ENCODE measurements at regions not wholly inside any gene's neighbourhood (a gene's known extent, or its start where the extent isn't known, plus 50 kb on each side); places are given as distances from the start of the nearest gene placed in this dataset.

DNA sequence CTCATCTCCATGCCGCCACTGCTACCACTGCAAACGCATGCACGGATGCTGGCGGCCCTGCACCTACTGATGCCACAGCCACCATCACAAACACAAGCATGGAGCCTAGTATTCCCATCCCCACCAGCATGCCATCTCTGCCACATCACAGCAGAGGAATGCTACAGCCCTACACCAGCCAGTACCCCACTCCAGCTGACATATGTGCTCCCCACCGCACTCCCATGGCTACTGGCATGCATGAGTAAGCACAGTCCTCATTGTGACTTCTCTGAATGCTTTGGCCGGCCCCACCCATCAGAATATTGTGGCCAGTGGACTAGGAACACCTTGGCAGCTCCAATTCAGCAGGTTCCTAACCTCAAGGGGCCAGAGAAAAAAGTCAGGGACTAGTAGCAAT is 705.5 kb downstream of the POM121L12 start:
- TF ChIP-seq, protein P1, sequence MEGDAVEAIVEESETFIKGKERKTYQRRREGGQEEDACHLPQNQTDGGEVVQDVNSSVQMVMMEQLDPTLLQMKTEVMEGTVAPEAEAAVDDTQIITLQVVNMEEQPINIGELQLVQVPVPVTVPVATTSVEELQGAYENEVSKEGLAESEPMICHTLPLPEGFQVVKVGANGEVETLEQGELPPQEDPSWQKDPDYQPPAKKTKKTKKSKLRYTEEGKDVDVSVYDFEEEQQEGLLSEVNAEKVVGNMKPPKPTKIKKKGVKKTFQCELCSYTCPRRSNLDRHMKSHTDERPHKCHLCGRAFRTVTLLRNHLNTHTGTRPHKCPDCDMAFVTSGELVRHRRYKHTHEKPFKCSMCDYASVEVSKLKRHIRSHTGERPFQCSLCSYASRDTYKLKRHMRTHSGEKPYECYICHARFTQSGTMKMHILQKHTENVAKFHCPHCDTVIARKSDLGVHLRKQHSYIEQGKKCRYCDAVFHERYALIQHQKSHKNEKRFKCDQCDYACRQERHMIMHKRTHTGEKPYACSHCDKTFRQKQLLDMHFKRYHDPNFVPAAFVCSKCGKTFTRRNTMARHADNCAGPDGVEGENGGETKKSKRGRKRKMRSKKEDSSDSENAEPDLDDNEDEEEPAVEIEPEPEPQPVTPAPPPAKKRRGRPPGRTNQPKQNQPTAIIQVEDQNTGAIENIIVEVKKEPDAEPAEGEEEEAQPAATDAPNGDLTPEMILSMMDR (IDR thresholded peaks at IDR 0.05; ENCODE audit: low read length) = no peak
- no peak for TF ChIP-seq EZH2 (IDR thresholded peaks at IDR 0.05; ENCODE audit: borderline replicate concordance, low read length)
